T-helper 2 cell treated with Interferon-gamma antibody and Interleukin-4, amounts not matched to agents 5 μg/mL and 100 μg/mL, for 36 hours (primary cell): ENCODE measurements at regions not wholly inside any gene's neighbourhood (a gene's known extent, or its start where the extent isn't known, plus 50 kb on each side); places are given as distances from the start of the nearest gene placed in this dataset.

Source experiments
- DNase-seq: peaks from one replicate; pipeline ENCODE4 v3.0.0; 2021; ENCODE audit warnings: low spot score
- H3K27ac Mint-ChIP-seq: one replicate; pipeline ENCODE4 v1.8.0; 2021; ENCODE audit warnings: mild to moderate bottlenecking, mixed read lengths
- H3K27me3 Mint-ChIP-seq: one replicate; pipeline ENCODE4 v1.8.0; 2021; ENCODE audit warnings: low read depth, mixed read lengths
- H3K36me3 Mint-ChIP-seq: one replicate; pipeline ENCODE4 v1.8.0; 2021; ENCODE audit warnings: low read depth, mixed read lengths
- H3K4me1 Mint-ChIP-seq: one replicate; pipeline ENCODE4 v1.8.0; 2021; ENCODE audit warnings: low read depth, mixed read lengths
- H3K4me3 Mint-ChIP-seq: one replicate; pipeline ENCODE4 v1.8.0; 2022; ENCODE audit warnings: mild to moderate bottlenecking, moderate library complexity, mixed read lengths
- H3K9me3 Mint-ChIP-seq: one replicate; pipeline ENCODE4 v1.8.0; 2021; ENCODE audit warnings: mixed read lengths

GRCh38 chr11:13881226-13881905, 81.2 kb upstream of the SPON1 start:
- H3K9me3 Mint-ChIP-seq = no peaks in the 10 kb centered on the region
- H3K36me3 Mint-ChIP-seq = no peaks in the 10 kb centered on the region
- H3K27me3 Mint-ChIP-seq = peaks cover 5% of the 10 kb centered on the region
- H3K4me1 Mint-ChIP-seq = peaks cover 6% of the 10 kb centered on the region
- no peak for DNase-seq
- H3K27ac Mint-ChIP-seq = no peak overlapping the region
- H3K4me3 Mint-ChIP-seq = no peak overlapping the region

GRCh38 chr11:13883042-13883441, 79.5 kb upstream of the SPON1 start:
- H3K4me3 Mint-ChIP-seq = no peak overlapping the region
- no peak for DNase-seq
- no peaks in the 10 kb centered on the region for H3K36me3 Mint-ChIP-seq
- no peak overlapping the region for H3K27ac Mint-ChIP-seq
- H3K4me1 Mint-ChIP-seq = peaks cover 8% of the 10 kb centered on the region
- peaks cover 4% of the 10 kb centered on the region for H3K9me3 Mint-ChIP-seq
- peaks cover 7% of the 10 kb centered on the region for H3K27me3 Mint-ChIP-seq

- H3K27me3 Mint-ChIP-seq = peaks cover 7% of the 10 kb centered on the region
- H3K9me3 Mint-ChIP-seq = peaks cover 4% of the 10 kb centered on the region
- no peak for DNase-seq
- peaks cover 8% of the 10 kb centered on the region for H3K4me1 Mint-ChIP-seq
- H3K36me3 Mint-ChIP-seq = no peaks in the 10 kb centered on the region
- H3K4me3 Mint-ChIP-seq = no peak overlapping the region
- no peak overlapping the region for H3K27ac Mint-ChIP-seq
These were observed 78.9 kb upstream of the SPON1 start for GRCh38 chr11:13883589-13883988.

- no peaks in the 10 kb centered on the region for H3K36me3 Mint-ChIP-seq
- peaks cover 4% of the 10 kb centered on the region for H3K9me3 Mint-ChIP-seq
- H3K27ac Mint-ChIP-seq = no peak overlapping the region
- H3K27me3 Mint-ChIP-seq = peaks cover 10% of the 10 kb centered on the region
- H3K4me1 Mint-ChIP-seq = peaks cover 8% of the 10 kb centered on the region
- no peak for DNase-seq
- H3K4me3 Mint-ChIP-seq = no peak overlapping the region
These were observed 78.2 kb upstream of the SPON1 start for GRCh38 chr11:13884158-13884799.

DNA sequence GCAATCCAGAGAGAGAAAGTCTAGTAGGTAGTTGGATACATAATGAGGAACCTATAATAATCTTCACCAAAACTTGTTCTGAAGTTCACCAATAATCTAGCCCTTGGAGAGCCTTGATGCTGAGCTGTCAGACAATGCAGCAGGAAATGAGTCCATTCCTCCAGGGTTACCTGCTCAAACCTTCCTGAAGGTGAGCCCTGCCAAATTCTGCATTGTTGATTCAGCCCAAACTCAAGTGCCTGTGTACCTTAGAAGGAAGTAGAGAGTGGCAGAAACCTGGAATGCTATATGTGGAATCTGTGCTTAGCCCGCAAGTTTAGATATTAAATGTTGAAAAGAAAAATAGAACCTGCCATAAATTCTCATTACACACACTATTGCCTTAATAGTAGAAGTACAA, 77.4 kb upstream of the SPON1 start:
- peaks cover 8% of the 10 kb centered on the region for H3K4me1 Mint-ChIP-seq
- H3K27ac Mint-ChIP-seq = no peak overlapping the region
- H3K27me3 Mint-ChIP-seq = peaks cover 11% of the 10 kb centered on the region
- H3K36me3 Mint-ChIP-seq = no peaks in the 10 kb centered on the region
- H3K9me3 Mint-ChIP-seq = peaks cover 4% of the 10 kb centered on the region
- H3K4me3 Mint-ChIP-seq = no peak overlapping the region
- DNase-seq = no peak

GRCh38 chr11:13889552-13890249, 72.8 kb upstream of the SPON1 start:
- Mint-ChIP-seq H3K9me3 (peaks cover 4% of the 10 kb centered on the region), H3K27me3 (peaks cover 24% of the 10 kb centered on the region)

DNA sequence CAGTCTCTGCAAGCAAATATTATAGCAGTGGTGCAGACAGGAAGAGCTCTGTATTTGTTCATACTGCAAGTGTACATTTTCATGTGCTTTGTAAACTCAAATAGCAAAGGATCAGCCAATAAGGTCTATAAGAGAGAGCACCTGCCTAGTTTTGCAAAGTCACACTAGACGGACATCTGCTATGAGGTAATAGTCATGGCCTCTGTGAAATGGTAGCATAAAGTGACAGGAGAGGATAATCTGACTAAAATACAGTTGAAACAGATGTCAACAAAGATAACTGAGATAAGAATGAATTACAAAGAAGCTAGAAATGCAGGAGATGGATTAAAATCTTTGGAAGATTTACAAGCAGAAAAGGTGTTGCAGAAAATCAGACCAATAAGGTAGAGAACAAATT, 70.6 kb upstream of the SPON1 start:
- no peak for DNase-seq
- Mint-ChIP-seq H3K4me3 (no peak overlapping the region), H3K9me3 (peaks cover 1% of the 10 kb centered on the region), H3K27ac (no peak overlapping the region), H3K36me3 (no peaks in the 10 kb centered on the region), H3K4me1 (peaks cover 6% of the 10 kb centered on the region), H3K27me3 (peaks cover 24% of the 10 kb centered on the region)

More at GRCh38 chr11:13889552-13890249, 72.8 kb upstream of the SPON1 start:
- Mint-ChIP-seq H3K4me1 (peaks cover 7% of the 10 kb centered on the region), H3K36me3 (no peaks in the 10 kb centered on the region), H3K27ac (no peak overlapping the region), H3K4me3 (no peak overlapping the region)
- no peak for DNase-seq

DNA sequence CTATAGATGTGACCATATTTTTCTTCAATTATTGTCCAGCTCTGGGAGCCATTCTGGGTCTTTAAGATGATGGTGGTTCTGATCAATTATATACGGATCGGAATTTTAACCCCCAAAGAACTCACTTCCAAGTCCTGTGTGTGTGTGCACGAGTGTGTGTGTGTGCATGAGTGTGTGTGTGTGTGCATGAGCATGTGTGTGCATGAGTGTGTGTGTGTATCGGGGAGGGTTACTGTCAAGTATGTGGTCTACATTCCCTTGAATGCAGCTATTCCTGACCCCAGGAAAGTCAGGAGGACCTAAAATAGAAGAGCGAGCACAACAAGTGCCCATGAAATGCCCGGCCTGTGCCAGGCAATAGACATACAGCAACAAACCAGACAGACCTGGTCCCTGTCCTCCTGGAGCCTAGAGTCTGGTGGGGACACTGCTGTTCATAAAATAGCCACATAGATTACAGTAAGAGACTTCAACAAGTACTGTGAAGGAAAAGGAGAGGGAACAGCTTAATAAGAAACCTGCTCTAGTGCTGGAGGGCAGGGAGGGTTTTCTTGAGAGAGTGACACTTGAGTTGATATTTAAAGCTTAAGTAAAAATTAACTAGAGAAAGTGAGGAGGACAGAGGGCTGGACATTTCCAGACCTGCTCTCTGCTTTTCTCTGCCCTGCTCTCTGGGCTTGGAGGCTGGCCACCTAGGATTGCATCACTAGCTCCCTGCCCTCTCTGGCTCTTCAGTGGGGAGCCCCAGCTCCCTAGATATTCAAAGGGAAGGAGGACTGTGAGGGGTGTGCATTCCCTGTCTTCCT, 66.1 kb upstream of the SPON1 start:
- Mint-ChIP-seq H3K4me3 (no peak overlapping the region), H3K9me3 (no peaks in the 10 kb centered on the region), H3K4me1 (peaks cover 5% of the 10 kb centered on the region), H3K27ac (no peak overlapping the region), H3K27me3 (peaks cover 28% of the 10 kb centered on the region), H3K36me3 (no peaks in the 10 kb centered on the region)
- no peak for DNase-seq

DNA sequence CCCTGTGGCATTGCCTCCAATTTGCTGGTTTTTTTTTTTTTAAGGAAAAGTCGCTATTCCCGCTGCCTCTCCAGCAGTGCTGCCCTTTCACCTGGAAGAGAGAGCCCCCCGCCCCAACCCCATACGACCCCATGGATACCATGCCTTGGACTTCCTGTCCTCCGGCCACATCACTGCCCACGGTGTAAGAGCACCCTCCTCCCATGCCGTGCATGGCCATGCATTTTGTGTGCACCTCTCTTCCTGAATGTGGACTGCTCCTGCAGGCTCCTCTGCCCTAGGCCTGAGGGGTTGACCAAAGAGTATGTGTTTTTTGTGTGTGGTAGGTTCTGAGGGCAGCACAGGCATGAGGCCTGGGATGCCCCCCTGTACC, 65.6 kb upstream of the SPON1 start:
- H3K4me1 Mint-ChIP-seq = peaks cover 2% of the 10 kb centered on the region
- no peaks in the 10 kb centered on the region for H3K9me3 Mint-ChIP-seq
- peaks cover 26% of the 10 kb centered on the region for H3K27me3 Mint-ChIP-seq
- H3K4me3 Mint-ChIP-seq = no peak overlapping the region
- no peak for DNase-seq
- no peaks in the 10 kb centered on the region for H3K36me3 Mint-ChIP-seq
- no peak overlapping the region for H3K27ac Mint-ChIP-seq

GRCh38 chr11:13897646-13898276, 64.8 kb upstream of the SPON1 start:
- H3K27me3 Mint-ChIP-seq = peaks cover 24% of the 10 kb centered on the region
- no peak overlapping the region for H3K27ac Mint-ChIP-seq
- H3K4me3 Mint-ChIP-seq = no peak overlapping the region
- DNase-seq = no peak
- no peaks in the 10 kb centered on the region for H3K4me1 Mint-ChIP-seq
- no peaks in the 10 kb centered on the region for H3K9me3 Mint-ChIP-seq
- H3K36me3 Mint-ChIP-seq = no peaks in the 10 kb centered on the region

DNA sequence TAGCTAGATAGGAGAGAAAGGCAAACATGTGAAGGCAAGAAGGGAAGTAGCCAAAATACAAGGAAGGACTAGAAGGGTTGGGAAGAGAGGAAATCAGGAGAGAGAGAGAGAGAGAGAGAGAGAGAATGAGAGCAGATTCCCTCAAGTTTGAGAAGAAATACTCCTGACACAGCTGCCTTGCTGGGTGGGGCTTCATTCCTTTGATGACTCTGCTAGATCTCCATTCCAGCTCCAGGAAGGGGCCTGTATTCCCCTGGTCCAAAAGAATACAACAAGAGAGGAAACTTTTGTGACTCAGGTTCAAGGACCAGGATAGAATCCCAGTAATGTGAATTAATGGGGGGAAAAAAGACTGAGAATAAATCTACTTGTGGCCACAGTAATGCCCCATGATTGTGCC, 62.9 kb upstream of the SPON1 start:
- peaks cover 23% of the 10 kb centered on the region for H3K27me3 Mint-ChIP-seq
- no peak overlapping the region for H3K27ac Mint-ChIP-seq
- no peaks in the 10 kb centered on the region for H3K4me1 Mint-ChIP-seq
- no peak overlapping the region for H3K4me3 Mint-ChIP-seq
- no peak for DNase-seq
- peaks cover 5% of the 10 kb centered on the region for H3K9me3 Mint-ChIP-seq
- no peaks in the 10 kb centered on the region for H3K36me3 Mint-ChIP-seq

GRCh38 chr11:13902523-13902922, 60.0 kb upstream of the SPON1 start:
- H3K4me1 Mint-ChIP-seq = no peaks in the 10 kb centered on the region
- H3K27ac Mint-ChIP-seq = no peak overlapping the region
- peaks cover 20% of the 10 kb centered on the region for H3K27me3 Mint-ChIP-seq
- no peak for DNase-seq
- H3K36me3 Mint-ChIP-seq = no peaks in the 10 kb centered on the region
- H3K4me3 Mint-ChIP-seq = no peak overlapping the region
- H3K9me3 Mint-ChIP-seq = peaks cover 15% of the 10 kb centered on the region

DNA sequence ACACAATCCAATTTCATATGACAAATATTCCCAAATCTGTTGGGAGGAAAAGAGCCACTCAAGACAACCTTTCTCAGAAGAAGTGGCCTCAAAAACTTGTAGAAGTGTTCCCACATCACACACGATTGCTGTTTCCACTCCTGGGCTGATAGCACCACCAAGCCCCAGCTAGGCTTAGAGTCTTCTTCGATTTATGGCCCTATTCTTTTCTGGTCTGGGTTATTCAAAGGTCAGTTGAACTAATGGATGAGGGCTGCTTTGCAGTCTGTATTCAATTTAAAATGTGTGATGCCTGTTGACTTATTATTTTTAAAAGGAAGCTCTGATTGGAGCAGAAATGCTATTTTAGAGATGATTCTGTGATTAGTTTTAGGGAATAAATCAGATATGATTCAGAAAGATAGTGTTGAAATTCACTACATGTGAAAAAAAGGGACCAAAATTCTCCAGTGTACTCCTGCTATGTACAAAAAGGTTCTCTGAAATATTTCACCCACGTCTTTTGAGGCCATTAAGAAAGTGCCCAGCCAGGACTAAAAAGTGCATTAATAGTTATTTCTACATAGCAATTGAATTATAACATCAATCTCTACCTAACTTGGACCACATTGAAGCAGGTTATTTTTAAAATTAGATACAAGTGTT, 57.3 kb upstream of the SPON1 start:
- no peak for DNase-seq
- no peaks in the 10 kb centered on the region for H3K4me1 Mint-ChIP-seq
- no peaks in the 10 kb centered on the region for H3K36me3 Mint-ChIP-seq
- no peak overlapping the region for H3K4me3 Mint-ChIP-seq
- H3K27ac Mint-ChIP-seq = no peak overlapping the region
- H3K9me3 Mint-ChIP-seq = peaks cover 29% of the 10 kb centered on the region
- H3K27me3 Mint-ChIP-seq = peaks cover 20% of the 10 kb centered on the region
